HEK293T (cell line): ENCODE measurements at regions not wholly inside any gene's neighbourhood (a gene's known extent, or its start where the extent isn't known, plus 50 kb on each side); places are given as distances from the start of the nearest gene placed in this dataset.

Experiments
- ARNT ChIP-seq: fragments of 450-650 bp; IDR thresholded peaks from 2 replicates; pipeline ENCODE4 v1.6.1; 2017; ENCODE audit warnings: mild to moderate bottlenecking
- BHLHE40 ChIP-seq: fragments of 450-650 bp; IDR thresholded peaks from 2 replicates; pipeline ENCODE4 v1.6.1; 2016; ENCODE audit warnings: mild to moderate bottlenecking, moderate library complexity, borderline replicate concordance
- CTBP1 ChIP-seq: fragments of 450-650 bp; IDR thresholded peaks from 2 replicates; pipeline ENCODE4 v1.6.1; 2016; ENCODE audit warnings: borderline replicate concordance
- ELF4 ChIP-seq: fragments of 450-650 bp; IDR thresholded peaks from 2 replicates; pipeline ENCODE4 v1.6.1; 2017; ENCODE audit warnings: antibody characterized with exemption
- FOXA1 ChIP-seq: fragments of 450-650 bp; IDR thresholded peaks from 2 replicates; pipeline ENCODE4 v1.6.1; 2016; ENCODE audit warnings: mild to moderate bottlenecking
- FOXK2 ChIP-seq: fragments of 450-650 bp; IDR thresholded peaks from 2 replicates; pipeline ENCODE4 v1.6.1; 2016; ENCODE audit warnings: mild to moderate bottlenecking
- FOXM1 ChIP-seq: fragments of 450-650 bp; IDR thresholded peaks from 2 replicates; pipeline ENCODE4 v1.6.1; 2017; ENCODE audit warnings: mild to moderate bottlenecking, borderline replicate concordance
- SP1 ChIP-seq: fragments of 450-650 bp; IDR thresholded peaks from 2 replicates; pipeline ENCODE4 v1.6.1; 2017
- SUZ12 ChIP-seq: fragments of 450-650 bp; IDR thresholded peaks from 2 replicates; pipeline ENCODE4 v1.6.1; 2016; ENCODE audit warnings: mild to moderate bottlenecking
- TARDBP ChIP-seq: fragments of 450-650 bp; IDR thresholded peaks from 2 replicates; pipeline ENCODE4 v1.6.1; 2016
- ZNF384 ChIP-seq: fragments of 450-650 bp; IDR thresholded peaks from 2 replicates; pipeline ENCODE4 v1.6.1; 2016
- TF ChIP-seq, protein P1 (sequence below): fragments of 450-650 bp; IDR thresholded peaks from 2 replicates; pipeline ENCODE4 v1.6.1; 2016

GRCh38 chr6:76166874-76167273, 94.4 kb upstream of the IMPG1 start:
- no peak for TF ChIP-seq SUZ12
- TF ChIP-seq FOXK2, result no peak
- TF ChIP-seq SP1, result no peak
- no peak for TF ChIP-seq FOXM1
- TF ChIP-seq BHLHE40, result no peak
- no peak for TF ChIP-seq ELF4
- TF ChIP-seq, protein P1, sequence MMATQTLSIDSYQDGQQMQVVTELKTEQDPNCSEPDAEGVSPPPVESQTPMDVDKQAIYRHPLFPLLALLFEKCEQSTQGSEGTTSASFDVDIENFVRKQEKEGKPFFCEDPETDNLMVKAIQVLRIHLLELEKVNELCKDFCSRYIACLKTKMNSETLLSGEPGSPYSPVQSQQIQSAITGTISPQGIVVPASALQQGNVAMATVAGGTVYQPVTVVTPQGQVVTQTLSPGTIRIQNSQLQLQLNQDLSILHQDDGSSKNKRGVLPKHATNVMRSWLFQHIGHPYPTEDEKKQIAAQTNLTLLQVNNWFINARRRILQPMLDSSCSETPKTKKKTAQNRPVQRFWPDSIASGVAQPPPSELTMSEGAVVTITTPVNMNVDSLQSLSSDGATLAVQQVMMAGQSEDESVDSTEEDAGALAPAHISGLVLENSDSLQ, result no peak
- no peak for TF ChIP-seq ZNF384
- no peak for TF ChIP-seq TARDBP
- no peak for TF ChIP-seq CTBP1
- no peak for TF ChIP-seq FOXA1
- TF ChIP-seq ARNT, result no peak
